RPMI7951 (cell line): ENCODE measurements at regions not wholly inside any gene's neighbourhood (a gene's known extent, or its start where the extent isn't known, plus 50 kb on each side); places are given as distances from the start of the nearest gene placed in this dataset.
"Not testable (repeated sequence)": the region's sequence is repeated elsewhere in the genome, so short reads cannot be mapped to it uniquely, and the experiment has no call there.

Experiments
- DNase-seq: peaks from one replicate; pipeline ENCODE4 v3.0.0-alpha.2; 2012; ENCODE audit warnings: low read depth

GRCh38 chr4:189861101-189861500 lies 79.6 kb upstream of the FRG1 start:
- DNase-seq = no peak

GRCh38 chr4:189869236-189869635 lies 71.4 kb upstream of the FRG1 start:
- no peak for DNase-seq

GRCh38 chr4:189870511-189871234 lies 70.0 kb upstream of the FRG1 start:
- DNase-seq = no peak

GRCh38 chr4:189874591-189874990 lies 66.1 kb upstream of the FRG1 start:
- DNase-seq = no peak

GRCh38 chr4:189881190-189881589 lies 59.5 kb upstream of the FRG1 start:
- DNase-seq = not testable (repeated sequence)

GRCh38 chr4:189888407-189888806 lies 52.3 kb upstream of the FRG1 start:
- not testable (repeated sequence) for DNase-seq
